T-cell (primary cell): ENCODE measurements at regions not wholly inside any gene's neighbourhood (a gene's known extent, or its start where the extent isn't known, plus 50 kb on each side); places are given as distances from the start of the nearest gene placed in this dataset.

Experiments used
- ATAC-seq, 4 experiments: fragments of 200-7000 bp in 3 of 4; fragments of 150-1000 bp in 1 of 4; cut with Tn5 transposase; replicated peaks in 1 of 4; 1 replicate in 3 of 4; 2 replicates in 1 of 4; pipeline ENCODE4 v1.10.0; 2021; ENCODE audit warnings: moderate library complexity in 3 of 4, mild to moderate bottlenecking in 2 of 4, moderate number of reproducible peaks in 1 of 4
- CTCF ChIA-PET, 2 donors: fragments of 300-600 bp; sonication (Branson Sonifier 250); formaldehyde crosslinking; loops; one replicate each; lab custom pipeline; 2022; ENCODE audit warnings: antibody characterized with exemption in 2 of 2; lab: Charles Lee
- POLR2A ChIA-PET, 2 donors: fragments of 300-600 bp; sonication (Branson Sonifier 250); formaldehyde crosslinking; loops; one replicate each; lab custom pipeline; 2022; ENCODE audit warnings: antibody characterized with exemption in 2 of 2; lab: Charles Lee
- DNase-seq, 35 experiments: peaks; one replicate each; pipeline versions ENCODE4 v3.0.0 to v3.0.0-alpha.2; 2013 to 2023
- H3K27ac ChIP-seq: one replicate; pipeline ENCODE4 v1.5.1; 2013; ENCODE audit warnings: low read length
- H3K27me3 ChIP-seq, 2 experiments: replicated peaks in 1 of 2; 1 replicate in 1 of 2; 2 replicates in 1 of 2; pipeline versions ENCODE4 v1.6.1 to v1.7.0; 2013; ENCODE audit warnings: low read length in 1 of 2, mixed read lengths in 1 of 2; ENCODE audit not compliant: control insufficient read depth in 2 of 2, insufficient read depth in 2 of 2; ENCODE audit errors: extremely low read depth in 1 of 2
- H3K36me3 ChIP-seq, 2 donors: 1 replicate in 1 of 2; 2 replicates in 1 of 2; pipeline versions ENCODE4 v1.6.1 to v1.7.0; 2013; ENCODE audit warnings: low read length in 1 of 2; ENCODE audit not compliant: control insufficient read depth in 2 of 2, insufficient read depth in 1 of 2; ENCODE audit errors: extremely low read depth in 1 of 2
- H3K4me1 ChIP-seq, 2 experiments: 1 replicate in 1 of 2; 2 replicates in 1 of 2; pipeline versions ENCODE4 v1.6.1 to v1.7.0; 2013; ENCODE audit warnings: low read length in 2 of 2, mixed read lengths in 1 of 2; ENCODE audit not compliant: insufficient read depth in 2 of 2, control insufficient read depth in 1 of 2; ENCODE audit errors: extremely low read depth in 1 of 2
- H3K4me3 ChIP-seq, 2 donors: 1 replicate in 1 of 2; 2 replicates in 1 of 2; pipeline versions ENCODE4 v1.5.1 to v1.7.0; 2013; ENCODE audit warnings: mild to moderate bottlenecking in 2 of 2, low read length in 1 of 2, moderate library complexity in 1 of 2; ENCODE audit not compliant: control insufficient read depth in 1 of 2; ENCODE audit errors: extremely low read depth in 1 of 2
- H3K9me3 ChIP-seq: 2 replicates; pipeline ENCODE4 v1.7.0; 2013
- H3K27ac Mint-ChIP-seq, 2 donors: one replicate each; pipeline ENCODE4 v1.8.0; 2020 to 2021; ENCODE audit warnings: mild to moderate bottlenecking in 2 of 2, mixed read lengths in 2 of 2
- H3K27me3 Mint-ChIP-seq, 2 donors: one replicate each; pipeline ENCODE4 v1.8.0; 2021 to 2022; ENCODE audit warnings: mixed read lengths in 2 of 2
- H3K36me3 Mint-ChIP-seq: one replicate; pipeline ENCODE4 v1.8.0; 2021; ENCODE audit warnings: mixed read lengths
- H3K4me1 Mint-ChIP-seq, 3 donors: one replicate each; pipeline ENCODE4 v1.8.0; 2020 to 2022; ENCODE audit warnings: mixed read lengths in 3 of 3, mild to moderate bottlenecking in 1 of 3
- H3K4me3 Mint-ChIP-seq, 3 donors: one replicate each; pipeline ENCODE4 v1.8.0; 2020 to 2022; ENCODE audit warnings: mild to moderate bottlenecking in 3 of 3, mixed read lengths in 3 of 3, moderate library complexity in 3 of 3
- H3K9me3 Mint-ChIP-seq, 3 donors: one replicate each; pipeline ENCODE4 v1.8.0; 2020 to 2022; ENCODE audit warnings: mixed read lengths in 3 of 3
- WGBS: methylation state at CpG from one replicate; pipeline ENCODE4 v1.1.5; 2013; ENCODE audit warnings: missing lambda C conversion rate; ENCODE audit not compliant: insufficient coverage; 5-methylcytosine and 5-hydroxymethylcytosine counted together

DNA sequence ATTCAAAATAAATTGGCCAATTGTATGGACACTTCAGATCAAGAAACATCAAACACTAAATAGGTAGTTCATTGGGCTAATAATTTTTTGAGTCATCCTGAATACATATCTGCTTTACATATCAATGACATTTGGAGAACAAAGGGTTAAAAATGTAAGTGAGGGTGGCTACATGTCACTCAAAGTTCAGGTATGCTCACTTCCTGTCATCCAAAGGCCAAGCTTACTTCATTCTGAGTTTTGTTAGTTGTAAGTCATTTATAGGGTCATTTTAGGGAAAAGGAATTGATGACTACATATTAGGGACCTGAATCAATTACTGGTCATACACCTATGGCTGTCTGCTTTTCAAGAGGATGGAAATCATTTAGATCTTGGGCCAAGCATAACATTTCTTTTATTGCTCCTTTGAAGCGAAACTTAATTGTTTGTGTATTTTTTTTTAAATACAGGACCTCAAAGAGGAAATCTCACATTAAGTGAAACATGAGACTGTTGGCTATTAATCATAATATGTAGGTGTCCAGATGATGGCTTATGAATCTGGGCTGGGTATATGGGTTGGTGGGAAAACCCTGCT is 119.2 kb upstream of the LEF1 start:
- no peaks in the 10 kb centered on the region for H3K27me3 Mint-ChIP-seq
- H3K4me1 Mint-ChIP-seq, result peaks cover 17 to 18% (median 17%) of the 10 kb centered on the region in 3 donors
- no peak overlapping the region for H3K27ac Mint-ChIP-seq
- POLR2A ChIA-PET, result no interaction called here
- CTCF ChIA-PET, result interaction anchor here in 1 of 2 donors (0.6 kb wide), 1 partner anchor 75 kb away, joined by 3 read pairs; no protein-coding TSS in a partner anchor
- Histone ChIP-seq H3K9me3 (no peaks in the 10 kb centered on the region), H3K27ac (no peak overlapping the region), H3K27me3 (no peaks in the 10 kb centered on the region), H3K4me3 (no peak overlapping the region), H3K4me1 (peaks cover 0 to 6% of the 10 kb centered on the region in 2 experiments), H3K36me3 (no peaks in the 10 kb centered on the region)
- H3K4me3 Mint-ChIP-seq, result no peak overlapping the region
- H3K9me3 Mint-ChIP-seq, result no peaks in the 10 kb centered on the region
- DNase-seq (no peak), ATAC-seq (no peak)
- no peaks in the 10 kb centered on the region for H3K36me3 Mint-ChIP-seq
- WGBS, result no CpG with 5 or more reads among the region's 1 CpG

DNA sequence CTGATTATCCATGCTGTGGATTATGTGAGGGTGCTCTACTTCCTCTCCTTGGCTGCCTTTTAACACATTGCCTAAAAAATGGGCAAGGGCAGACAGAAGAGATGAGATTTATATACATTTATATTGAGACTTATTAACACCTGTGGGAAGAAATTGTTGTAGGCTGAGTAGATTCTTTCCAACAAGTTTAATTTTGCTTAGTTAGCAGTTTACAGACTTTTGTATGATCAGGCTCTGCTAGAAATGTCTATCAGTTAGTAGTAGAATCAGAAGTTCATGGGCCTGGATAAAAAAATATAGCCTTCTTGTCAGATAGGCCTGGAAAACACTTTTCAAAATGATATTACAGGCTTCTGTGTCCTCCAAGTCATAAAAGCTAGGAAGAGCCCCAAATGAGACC is 111.3 kb upstream of the LEF1 start:
- H3K36me3 Mint-ChIP-seq, result peaks cover 17% of the 10 kb centered on the region
- no peak overlapping the region for H3K4me3 Mint-ChIP-seq
- Histone ChIP-seq H3K27ac (no peak overlapping the region), H3K9me3 (no peaks in the 10 kb centered on the region), H3K36me3 (no peaks in the 10 kb centered on the region), H3K4me1 (no peaks in the 10 kb centered on the region), H3K4me3 (no peak overlapping the region), H3K27me3 (no peaks in the 10 kb centered on the region)
- no peak overlapping the region for H3K27ac Mint-ChIP-seq
- DNase-seq (no peak), ATAC-seq (no peak)
- ChIA-PET POLR2A (interaction anchor here in 1 of 2 donors (0.7 kb wide), 1 partner anchor 244 kb away, joined by 3 read pairs; no protein-coding TSS in a partner anchor), CTCF (interaction anchor here in 1 of 2 donors (0.6 kb wide), 1 partner anchor 55 kb away, joined by 4 read pairs; no protein-coding TSS in a partner anchor)
- H3K4me1 Mint-ChIP-seq, result peaks cover 0 to 7% (median 4%) of the 10 kb centered on the region in 3 donors
- peaks cover 0 to 4% (median 0%) of the 10 kb centered on the region in 3 donors for H3K9me3 Mint-ChIP-seq
- H3K27me3 Mint-ChIP-seq, result no peaks in the 10 kb centered on the region

DNA sequence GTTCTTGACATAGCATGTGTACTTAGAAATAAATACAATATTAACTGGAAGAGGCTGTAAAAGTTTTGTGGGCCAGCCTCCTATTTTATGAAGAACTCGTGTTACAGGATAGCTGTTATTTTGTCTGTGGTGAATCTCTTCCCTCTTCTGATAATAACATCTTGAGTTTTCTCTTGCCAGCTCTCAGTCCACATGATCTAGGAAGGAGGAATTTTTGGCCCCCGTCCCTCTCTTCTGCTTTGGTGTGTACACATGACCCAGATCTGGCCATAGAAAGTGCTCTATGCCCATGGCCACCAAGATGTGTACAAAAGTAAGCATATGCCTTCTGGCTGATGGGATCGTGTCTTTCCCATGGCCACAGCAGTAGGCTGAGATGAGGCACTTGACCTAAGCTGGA is 108.0 kb upstream of the LEF1 start:
- H3K4me3 ChIP-seq, result no peak overlapping the region
- Mint-ChIP-seq H3K4me3 (no peak overlapping the region), H3K27ac (no peak overlapping the region), H3K36me3 (peaks cover 17% of the 10 kb centered on the region), H3K9me3 (peaks cover 0 to 4% (median 0%) of the 10 kb centered on the region in 3 donors), H3K4me1 (peaks cover 6 to 18% (median 7%) of the 10 kb centered on the region in 3 donors), H3K27me3 (no peaks in the 10 kb centered on the region)
- no peak overlapping the region for H3K27ac ChIP-seq
- no peaks in the 10 kb centered on the region for H3K36me3 ChIP-seq
- whole genome bisulfite sequencing, result 89% methylated on average over 1 of the region's 3 CpGs
- H3K4me1 ChIP-seq, result peaks cover 0 to 4% of the 10 kb centered on the region in 2 experiments
- no peak for DNase-seq
- POLR2A ChIA-PET, result no interaction called here
- no peaks in the 10 kb centered on the region for H3K27me3 ChIP-seq
- CTCF ChIA-PET, result interaction anchor here (0.5 to 0.6 kb wide), 2 partner anchors 109 to 312 kb away, joined by 3 to 6 read pairs; no protein-coding TSS in a partner anchor
- no peaks in the 10 kb centered on the region for H3K9me3 ChIP-seq
- no peak for ATAC-seq

DNA sequence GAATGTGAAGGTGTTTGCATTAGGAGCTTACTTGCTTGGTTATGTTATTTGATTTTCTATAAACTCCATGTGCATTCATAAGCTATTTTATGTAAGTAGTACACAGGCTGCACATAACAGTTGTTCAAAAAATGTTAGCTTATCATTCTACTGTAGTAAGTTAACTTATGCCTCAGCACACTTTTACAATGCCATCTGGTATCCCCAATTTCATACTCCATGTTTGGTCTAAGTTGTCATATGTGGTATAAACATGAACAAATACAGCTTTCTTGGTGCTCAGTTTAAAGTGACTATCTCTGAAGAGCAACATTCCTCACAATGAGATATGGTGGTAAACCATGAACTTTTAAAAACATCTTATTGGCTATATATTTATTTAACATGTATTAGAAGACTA is 104.3 kb upstream of the LEF1 start:
- Mint-ChIP-seq H3K4me1 (peaks cover 7 to 14% (median 7%) of the 10 kb centered on the region in 3 donors), H3K4me3 (no peak overlapping the region), H3K27ac (no peak overlapping the region), H3K9me3 (no peaks in the 10 kb centered on the region), H3K27me3 (no peaks in the 10 kb centered on the region), H3K36me3 (peaks cover 4% of the 10 kb centered on the region)
- Histone ChIP-seq H3K27me3 (no peaks in the 10 kb centered on the region), H3K4me1 (peaks cover 0 to 4% of the 10 kb centered on the region in 2 experiments), H3K36me3 (no peaks in the 10 kb centered on the region), H3K27ac (no peak overlapping the region), H3K4me3 (no peak overlapping the region), H3K9me3 (no peaks in the 10 kb centered on the region)
- DNase-seq, result no peak
- POLR2A ChIA-PET, result interaction anchor here in 1 of 2 donors (0.6 kb wide), 1 partner anchor 94 kb away, joined by 4 read pairs; no protein-coding TSS in a partner anchor
- CTCF ChIA-PET, result no interaction called here
- ATAC-seq, result no peak

DNA sequence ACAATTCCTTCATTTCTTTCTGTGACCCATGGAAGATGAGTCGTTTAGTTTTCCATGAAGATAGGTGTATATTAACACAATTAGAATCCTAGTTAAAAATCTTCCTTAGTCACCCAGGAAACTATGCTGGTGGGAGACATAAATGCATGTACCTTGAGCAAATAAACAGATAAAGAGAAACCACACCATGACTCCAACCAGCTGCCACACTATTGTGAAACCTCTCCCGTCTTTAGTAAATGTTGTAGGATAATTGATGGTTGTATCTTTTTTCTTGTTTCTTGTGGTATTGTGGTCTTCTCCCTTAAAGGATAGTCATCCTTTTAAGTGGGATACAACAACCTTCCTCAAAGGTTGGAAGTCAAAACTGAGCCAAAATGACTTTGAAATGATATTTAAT is 103.8 kb upstream of the LEF1 start:
- CTCF ChIA-PET, result no interaction called here
- H3K9me3 Mint-ChIP-seq, result no peaks in the 10 kb centered on the region

DNA sequence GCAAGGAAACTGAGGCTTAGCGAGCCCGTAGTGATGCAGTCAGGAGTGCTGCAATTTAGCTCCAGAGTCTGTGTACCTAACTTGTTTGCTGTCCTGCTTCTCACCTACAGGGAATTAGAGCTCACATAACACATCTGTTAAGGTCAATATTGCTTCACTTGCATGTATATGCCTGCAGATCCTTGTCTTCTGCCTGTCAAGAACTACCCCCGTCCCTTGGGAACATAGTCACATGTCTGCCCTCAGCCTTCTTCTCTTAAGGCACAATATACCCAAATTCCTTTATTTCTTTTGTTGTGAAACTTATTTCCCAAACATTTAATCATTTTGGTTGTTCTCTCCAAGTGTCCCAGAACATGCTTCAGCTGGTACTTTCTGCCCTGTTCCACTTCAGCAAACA is 103.3 kb upstream of the LEF1 start:
- Mint-ChIP-seq H3K9me3 (no peaks in the 10 kb centered on the region), H3K27ac (no peak overlapping the region), H3K4me3 (no peak overlapping the region), H3K4me1 (peaks cover 7 to 14% (median 7%) of the 10 kb centered on the region in 3 donors), H3K36me3 (peaks cover 4% of the 10 kb centered on the region), H3K27me3 (no peaks in the 10 kb centered on the region)
- DNase-seq (no peak), ATAC-seq (no peak)
- H3K27me3 ChIP-seq, result no peaks in the 10 kb centered on the region
- no peaks in the 10 kb centered on the region for H3K36me3 ChIP-seq
- H3K9me3 ChIP-seq, result no peaks in the 10 kb centered on the region
- POLR2A ChIA-PET, result no interaction called here
- H3K4me1 ChIP-seq, result peaks cover 0 to 4% of the 10 kb centered on the region in 2 experiments
- no peak overlapping the region for H3K27ac ChIP-seq
- WGBS, result 96% methylated on average over 2 of the region's 3 CpGs
- CTCF ChIA-PET, result no interaction called here
- H3K4me3 ChIP-seq, result no peak overlapping the region

More for the DNA sequence above, 103.8 kb upstream of the LEF1 start:
- no CpG with 5 or more reads among the region's 2 CpGs for WGBS
- POLR2A ChIA-PET, result interaction anchor here in 1 of 2 donors (0.6 kb wide), 1 partner anchor 94 kb away, joined by 4 read pairs; no protein-coding TSS in a partner anchor
- H3K4me3 Mint-ChIP-seq, result no peak overlapping the region
- no peak overlapping the region for H3K4me3 ChIP-seq
- no peaks in the 10 kb centered on the region for H3K36me3 ChIP-seq
- no peaks in the 10 kb centered on the region for H3K9me3 ChIP-seq
- H3K4me1 ChIP-seq, result peaks cover 0 to 4% of the 10 kb centered on the region in 2 experiments
- H3K27me3 ChIP-seq, result no peaks in the 10 kb centered on the region
- no peak overlapping the region for H3K27ac ChIP-seq
- H3K27ac Mint-ChIP-seq, result no peak overlapping the region
- peaks cover 7 to 14% (median 7%) of the 10 kb centered on the region in 3 donors for H3K4me1 Mint-ChIP-seq
- no peak for ATAC-seq
- peaks cover 4% of the 10 kb centered on the region for H3K36me3 Mint-ChIP-seq
- no peak for DNase-seq
- no peaks in the 10 kb centered on the region for H3K27me3 Mint-ChIP-seq
